H1 (cell line): ENCODE measurements at regions not wholly inside any gene's neighbourhood (a gene's known extent, or its start where the extent isn't known, plus 50 kb on each side); places are given as distances from the start of the nearest gene placed in this dataset.

Experiments used
- CTCF ChIA-PET: fragments of 300-600 bp; sonication (Branson Sonifier 250); formaldehyde crosslinking; loops from one replicate; lab custom pipeline; 2021; ENCODE audit not compliant: partially characterized antibody; lab: Charles Lee
- POLR2A ChIA-PET: fragments of 300-600 bp; sonication (Branson Sonifier 250); formaldehyde crosslinking; loops from one replicate; lab custom pipeline; 2021; ENCODE audit warnings: inconsistent platforms; ENCODE audit not compliant: partially characterized antibody; lab: Charles Lee
- DNase-seq, 2 experiments: peaks; one replicate each; pipeline versions ENCODE4 v3.0.0 to v3.0.0-alpha.2; 2010 to 2022; ENCODE audit warnings: low spot score in 2 of 2, low read depth in 1 of 2, mixed read lengths in 1 of 2
- FAIRE-seq: peaks from 2 replicates; lab custom pipeline; 2011; peaks lifted over from hg19 to GRCh38; lab: Jason Lieb, UNC
- H2AFZ ChIP-seq: 2 replicates; pipeline ENCODE4 v1.8.1; 2012; ENCODE audit warnings: low read length, inconsistent platforms
- H2AK5ac ChIP-seq: 2 replicates; pipeline ENCODE4 v1.6.1; 2013; ENCODE audit warnings: low read depth, low read length
- H2BK120ac ChIP-seq: replicated peaks from 2 replicates; pipeline ENCODE3; 2013; ENCODE audit warnings: low read depth, low read length, inconsistent platforms
- H2BK12ac ChIP-seq: 2 replicates; pipeline ENCODE4 v1.6.1; 2013; ENCODE audit warnings: low read depth, low read length
- H2BK15ac ChIP-seq: 2 replicates; pipeline ENCODE4 v1.6.1; 2013; ENCODE audit warnings: low read length
- H2BK20ac ChIP-seq: 2 replicates; pipeline ENCODE4 v1.6.1; 2013; ENCODE audit warnings: low read length
- H2BK5ac ChIP-seq: 2 replicates; pipeline ENCODE4 v1.6.1; 2013; ENCODE audit warnings: low read depth, low read length
- H3K14ac ChIP-seq: 2 replicates; pipeline ENCODE4 v1.6.1; 2013; ENCODE audit warnings: inconsistent platforms; ENCODE audit not compliant: insufficient read length
- H3K18ac ChIP-seq: 2 replicates; pipeline ENCODE4 v1.6.1; 2013; ENCODE audit warnings: low read length; ENCODE audit errors: extremely low read depth
- H3K23ac ChIP-seq: 2 replicates; pipeline ENCODE4 v1.6.1; 2013; ENCODE audit warnings: inconsistent platforms; ENCODE audit not compliant: insufficient read length
- H3K23me2 ChIP-seq: 2 replicates; pipeline ENCODE4 v1.6.1; 2013; ENCODE audit warnings: low read depth, low read length
- H3K27ac ChIP-seq: 2 replicates; pipeline ENCODE4 v1.6.1; 2011; ENCODE audit warnings: low read depth, low read length, inconsistent platforms
- H3K27me3 ChIP-seq, 4 experiments: replicated peaks in 1 of 4; 1 replicate in 1 of 4; 2 replicates in 3 of 4; pipeline versions ENCODE4 v1.6.1 to v1.8.1; 2011 to 2013; ENCODE audit warnings: low read length in 3 of 4, mild to moderate bottlenecking in 3 of 4, inconsistent platforms in 2 of 4, mixed read lengths in 2 of 4, moderate library complexity in 1 of 4; ENCODE audit not compliant: control insufficient read depth in 3 of 4, insufficient read depth in 3 of 4; ENCODE audit errors: extremely low read depth in 1 of 4
- H3K36me3 ChIP-seq, 4 experiments: 2 replicates each; pipeline versions ENCODE4 v1.6.1 to v1.8.1; 2011 to 2013; ENCODE audit warnings: mild to moderate bottlenecking in 4 of 4, low read length in 3 of 4, moderate library complexity in 2 of 4, control low read depth in 1 of 4, inconsistent platforms in 1 of 4; ENCODE audit not compliant: insufficient read depth in 4 of 4, control insufficient read depth in 2 of 4
- H3K4ac ChIP-seq: replicated peaks from 2 replicates; pipeline ENCODE3; 2013; ENCODE audit warnings: low read length, low read depth, mixed read lengths, inconsistent platforms; ENCODE audit not compliant: insufficient read length
- H3K4me1 ChIP-seq, 4 experiments: replicated peaks in 1 of 4; 1 replicate in 1 of 4; 2 replicates in 3 of 4; pipeline versions ENCODE4 v1.6.1 to v1.8.1; 2011 to 2013; ENCODE audit warnings: low read length in 3 of 4, inconsistent platforms in 2 of 4, mixed read lengths in 1 of 4; ENCODE audit not compliant: insufficient read depth in 4 of 4, control insufficient read depth in 3 of 4
- H3K4me2 ChIP-seq, 2 experiments: 2 replicates each; pipeline versions ENCODE4 v1.6.1 to v1.8.1; 2011 to 2013; ENCODE audit warnings: low read depth in 2 of 2, low read length in 2 of 2, control low read depth in 1 of 2, inconsistent platforms in 1 of 2, mild to moderate bottlenecking in 1 of 2; ENCODE audit not compliant: insufficient read depth in 1 of 2
- H3K4me3 ChIP-seq, 4 experiments: fragments of 200-600, 300-600 bp in 1 of 4; sonication (generic), shearing (Covaris generic), sonication (Bioruptor Twin) in 1 of 4; 2 replicates each; pipeline versions ENCODE4 v1.5.1 to v1.8.1; 2011 to 2016; ENCODE audit warnings: low read length in 4 of 4, low read depth in 3 of 4, control low read depth in 2 of 4, inconsistent platforms in 2 of 4, mild to moderate bottlenecking in 2 of 4, mixed read lengths in 1 of 4, moderate library complexity in 1 of 4; ENCODE audit not compliant: insufficient read depth in 2 of 4; ENCODE audit errors: extremely low read depth in 1 of 4
- H3K56ac ChIP-seq: replicated peaks from 2 replicates; pipeline ENCODE3; 2013; ENCODE audit warnings: low read depth, mild to moderate bottlenecking, mixed read lengths, low read length, inconsistent platforms; ENCODE audit not compliant: insufficient read length
- H3K79me1 ChIP-seq: 2 replicates; pipeline ENCODE4 v1.6.1; 2013; ENCODE audit warnings: low read depth, low read length, control low read depth
- H3K79me2 ChIP-seq, 2 experiments: 2 replicates each; pipeline versions ENCODE4 v1.6.1 to v1.8.1; 2012 to 2013; ENCODE audit warnings: low read length in 2 of 2, mild to moderate bottlenecking in 2 of 2, inconsistent platforms in 1 of 2; ENCODE audit not compliant: insufficient read depth in 2 of 2, control insufficient read depth in 1 of 2
- H3K9ac ChIP-seq, 4 experiments: replicated peaks in 1 of 4; 1 replicate in 1 of 4; 2 replicates in 3 of 4; pipeline versions ENCODE4 v1.6.1 to v1.8.1; 2011 to 2013; ENCODE audit warnings: low read depth in 3 of 4, low read length in 3 of 4, control low read depth in 2 of 4, mild to moderate bottlenecking in 2 of 4, moderate library complexity in 2 of 4, inconsistent platforms in 1 of 4; ENCODE audit errors: extremely low read depth in 1 of 4
- H3K9me3 ChIP-seq, 2 experiments: 2 replicates each; pipeline versions ENCODE4 v1.6.1 to v1.8.1; 2012 to 2013; ENCODE audit warnings: mild to moderate bottlenecking in 2 of 2, moderate library complexity in 2 of 2, control low read depth in 1 of 2, inconsistent platforms in 1 of 2, low read depth in 1 of 2, low read length in 1 of 2, mixed read lengths in 1 of 2; ENCODE audit not compliant: insufficient read depth in 2 of 2
- H4K20me1 ChIP-seq, 2 experiments: replicated peaks in 1 of 2; 2 replicates each; pipeline versions ENCODE3 to v1.8.1; 2011 to 2013; ENCODE audit warnings: inconsistent platforms in 2 of 2, low read length in 2 of 2, mild to moderate bottlenecking in 1 of 2; ENCODE audit not compliant: insufficient read depth in 2 of 2, control insufficient read depth in 1 of 2
- H4K5ac ChIP-seq: 2 replicates; pipeline ENCODE4 v1.6.1; 2013; ENCODE audit warnings: low read length, low read depth, mixed read lengths, inconsistent platforms; ENCODE audit not compliant: insufficient read length
- H4K8ac ChIP-seq: 2 replicates; pipeline ENCODE4 v1.8.0; 2013; ENCODE audit warnings: mild to moderate bottlenecking, moderate library complexity, low read length, inconsistent platforms; ENCODE audit not compliant: insufficient read depth; ENCODE audit errors: extremely low read depth
- H4K91ac ChIP-seq: replicated peaks from 2 replicates; pipeline ENCODE3; 2013; ENCODE audit warnings: low read length, mixed read lengths, inconsistent platforms; ENCODE audit not compliant: insufficient read length
- BCL11A ChIP-seq, 2 experiments: IDR thresholded peaks; one replicate each; pipeline ENCODE4 v1.6.1; 2011; ENCODE audit warnings: low read depth in 2 of 2, low read length in 2 of 2, mild to moderate bottlenecking in 2 of 2
- CREB1 ChIP-seq: IDR thresholded peaks from 2 replicates; pipeline ENCODE4 v1.6.1; 2012; ENCODE audit warnings: inconsistent platforms
- EP300 ChIP-seq, 2 experiments: IDR thresholded peaks; 1 replicate in 1 of 2; 2 replicates in 1 of 2; pipeline ENCODE4 v1.6.1; 2011 to 2012; ENCODE audit warnings: low read depth in 2 of 2, low read length in 2 of 2, mild to moderate bottlenecking in 2 of 2, borderline replicate concordance in 1 of 2, inconsistent platforms in 1 of 2, moderate library complexity in 1 of 2
- KDM1A ChIP-seq: fragments of 200-600, 300-600 bp; sonication (generic); IDR thresholded peaks from 2 replicates; pipeline ENCODE4 v1.7.1; 2016; ENCODE audit warnings: mild to moderate bottlenecking, low read length, borderline replicate concordance
- POLR2A ChIP-seq, 2 experiments: IDR thresholded peaks; 1 replicate in 1 of 2; 2 replicates in 1 of 2; pipeline ENCODE4 v1.6.1; 2011; ENCODE audit warnings: low read depth in 2 of 2, low read length in 2 of 2, mild to moderate bottlenecking in 2 of 2; ENCODE audit errors: control extremely low read depth in 1 of 2
- TAF1 ChIP-seq: IDR thresholded peaks from 2 replicates; pipeline ENCODE4 v1.6.1; 2011; ENCODE audit warnings: mild to moderate bottlenecking, low read depth, low read length
- YY1 ChIP-seq: IDR thresholded peaks from 2 replicates; pipeline ENCODE4 v1.6.1; 2011; ENCODE audit warnings: low read depth, mild to moderate bottlenecking, low read length
- WGBS, 2 experiments: shearing (Covaris generic) in 1 of 2; methylation state at CpG; one replicate each; pipeline versions ENCODE4 v1.1.6 to v1.1.7; 2013 to 2015; ENCODE audit warnings: low lambda C conversion rate in 2 of 2, mixed read lengths in 2 of 2, inconsistent platforms in 1 of 2, low coverage in 1 of 2, missing lambda C conversion rate in 1 of 2; ENCODE audit not compliant: insufficient replicate concordance in 2 of 2, insufficient coverage in 1 of 2, insufficient read length in 1 of 2; ENCODE audit errors: extremely low coverage in 1 of 2, missing lambda C conversion rate in 1 of 2; 5-methylcytosine and 5-hydroxymethylcytosine counted together

DNA sequence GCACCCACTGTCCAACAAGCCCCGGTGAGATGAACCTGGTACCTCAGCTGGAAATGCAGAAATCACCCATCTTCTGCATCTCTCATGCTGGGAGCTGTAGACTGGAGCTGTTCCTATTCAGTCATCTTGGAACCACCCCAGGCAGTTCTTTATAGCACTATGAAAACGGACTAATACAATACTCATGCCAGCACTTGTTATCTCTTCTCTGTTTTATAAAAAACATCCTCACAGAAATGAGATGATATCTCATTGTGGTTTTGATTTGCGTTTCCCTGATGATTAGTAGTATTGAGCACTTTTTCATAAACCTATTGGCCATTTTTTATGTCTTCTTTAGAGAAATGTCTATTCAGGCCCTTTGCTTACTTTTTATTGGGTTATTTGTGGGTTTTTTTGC lies 156.2 kb upstream of the ARPP21 start:
- Histone ChIP-seq H4K5ac (no peak overlapping the region), H3K23me2 (no peaks in the 10 kb centered on the region), H3K4ac (no peak overlapping the region), H3K9me3 (no peaks in the 10 kb centered on the region; a peak in 1 of 4 replicates), H2BK15ac (no peak overlapping the region), H3K18ac (no peak overlapping the region), H3K4me2 (no peak overlapping the region), H3K14ac (no peak overlapping the region), H3K4me3 (no peak overlapping the region), H3K27me3 (no peaks in the 10 kb centered on the region), H2AFZ (no peak overlapping the region), H2BK20ac (no peak overlapping the region), H3K9ac (no peak overlapping the region), H3K27ac (no peak overlapping the region), H2AK5ac (no peak overlapping the region), H3K36me3 (no peaks in the 10 kb centered on the region), H3K23ac (no peak overlapping the region), H4K8ac (no peak overlapping the region), H2BK120ac (no peak overlapping the region), H3K79me1 (no peaks in the 10 kb centered on the region), H2BK5ac (no peak overlapping the region), H4K91ac (no peak overlapping the region), H3K79me2 (no peaks in the 10 kb centered on the region), H3K56ac (no peak overlapping the region), H4K20me1 (no peaks in the 10 kb centered on the region), H2BK12ac (no peak overlapping the region), H3K4me1 (peaks cover 0 to 2% (median 0%) of the 10 kb centered on the region in 4 experiments; a peak in 2 of 7 replicates)
- TF ChIP-seq CREB1: no peak
- TF ChIP-seq KDM1A: no peak
- TF ChIP-seq EP300 (IDR thresholded peaks at IDR 0.05; ENCODE audit: borderline replicate concordance in 1 of 2, low read depth in 2 of 2, low read length in 2 of 2): no peak
- TF ChIP-seq YY1: no peak
- no peak for TF ChIP-seq BCL11A (IDR thresholded peaks at IDR 0.05; ENCODE audit: low read depth in 2 of 2, low read length in 2 of 2)
- no peak for TF ChIP-seq POLR2A (IDR thresholded peaks at IDR 0.05; ENCODE audit: control extremely low read depth in 1 of 2, low read depth in 2 of 2, low read length in 2 of 2)
- no peak for TF ChIP-seq TAF1
- WGBS, 2 experiments: 96% methylated on average over 3 of the region's 3 CpGs; no CpG with 5 or more reads in 1 of the 2 experiments
- no peak for DNase-seq
- FAIRE-seq: no peak
- ChIA-PET CTCF (interaction anchor here (0.8 to 1.0 kb wide), 2 partner anchors 119 to 739 kb away, joined by 3 read pairs; no protein-coding TSS in a partner anchor), POLR2A (no interaction called here)
